SH-SY5Y (cell line): ENCODE measurements at regions not wholly inside any gene's neighbourhood (a gene's known extent, or its start where the extent isn't known, plus 50 kb on each side); places are given as distances from the start of the nearest gene placed in this dataset.

ENCODE experiments used
- GATA2 ChIP-seq: IDR thresholded peaks from 2 replicates; pipeline ENCODE4 v1.6.1; 2011; ENCODE audit warnings: mild to moderate bottlenecking, low read depth, low read length
- GATA3 ChIP-seq: IDR thresholded peaks from 2 replicates; pipeline ENCODE4 v1.6.1; 2011; ENCODE audit warnings: low read depth, mild to moderate bottlenecking, low read length, moderate library complexity

DNA sequence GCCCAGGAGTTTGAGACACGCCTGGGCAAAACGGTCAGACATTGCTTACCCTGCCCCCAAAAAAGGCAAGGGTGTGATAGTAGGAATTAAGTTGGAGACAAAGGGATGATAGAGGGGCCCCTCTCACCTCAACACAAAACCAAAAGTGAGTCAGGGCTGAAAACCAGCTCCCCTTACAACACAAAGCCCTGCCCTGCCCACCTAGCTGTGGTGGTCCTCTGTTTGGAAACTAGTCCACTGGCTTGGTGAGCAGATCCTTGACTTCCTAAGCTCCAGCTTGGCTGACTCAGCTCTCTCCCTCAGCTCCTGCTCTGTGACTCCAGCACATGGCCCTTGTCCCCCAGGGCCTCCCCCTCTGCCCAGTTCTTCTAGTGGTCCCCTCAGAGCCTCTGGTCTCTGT lies 603.8 kb downstream of the PTPRC start:
- no peak for TF ChIP-seq GATA2
- no peak for TF ChIP-seq GATA3

DNA sequence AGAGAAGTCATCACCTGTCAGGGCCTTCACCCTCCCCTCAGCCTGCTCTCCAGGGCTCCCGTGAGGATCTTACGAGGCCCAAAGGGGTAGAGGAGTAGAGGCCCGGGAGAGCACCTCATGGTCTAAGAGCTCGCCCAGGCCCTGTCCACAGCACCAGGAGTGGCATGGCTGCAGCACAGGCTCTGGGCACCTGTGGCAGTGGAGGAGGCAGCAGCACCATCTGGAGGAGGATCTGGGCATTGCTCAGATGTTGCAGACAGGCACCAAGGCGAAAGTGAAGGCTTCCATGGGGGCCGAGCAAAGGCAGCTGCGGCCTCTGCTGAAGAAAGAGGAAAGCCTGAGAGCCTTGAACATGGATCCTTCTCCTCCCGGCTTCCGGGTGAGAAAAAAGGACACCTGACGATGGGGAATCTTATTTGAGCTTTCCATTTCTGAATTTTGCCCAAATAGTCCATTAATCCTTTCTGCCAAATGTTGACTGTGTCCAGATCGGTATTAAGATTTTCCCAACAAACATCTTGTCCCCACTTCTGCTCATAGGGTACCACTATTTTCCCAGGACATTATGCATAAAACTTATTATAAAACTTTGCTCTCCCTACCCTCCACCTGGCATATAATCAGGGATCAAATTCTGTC lies 604.7 kb downstream of the PTPRC start:
- TF ChIP-seq GATA3 (no peak), GATA2 (no peak)

- TF ChIP-seq GATA2, result no peak
- TF ChIP-seq GATA3, result no peak
These were observed 607.1 kb downstream of the PTPRC start for GRCh38 chr1:199245946-199246345.

GRCh38 chr1:199246716-199247115 lies 607.9 kb downstream of the PTPRC start:
- TF ChIP-seq GATA3 (peak; percentile 95), GATA2 (peak; percentile 73)

DNA sequence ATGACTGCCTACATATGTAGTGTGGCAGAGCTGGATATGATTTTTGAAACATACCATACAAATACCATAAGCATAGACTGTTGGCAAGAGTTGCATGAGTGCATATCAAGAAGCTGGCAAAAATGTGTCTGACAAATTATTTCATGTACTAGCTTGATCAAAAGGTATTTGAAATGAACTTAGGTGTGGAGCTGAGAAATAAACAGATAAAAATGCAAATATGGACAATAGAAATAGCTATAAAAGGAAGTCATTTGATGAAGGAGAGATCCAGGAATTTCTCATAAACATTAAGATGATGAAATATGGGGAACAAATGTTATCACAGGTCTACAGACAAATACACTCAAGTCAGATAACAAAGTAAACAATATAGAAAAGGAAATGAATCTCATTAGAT lies 609.1 kb downstream of the PTPRC start:
- TF ChIP-seq GATA3 (no peak), GATA2 (no peak)

DNA sequence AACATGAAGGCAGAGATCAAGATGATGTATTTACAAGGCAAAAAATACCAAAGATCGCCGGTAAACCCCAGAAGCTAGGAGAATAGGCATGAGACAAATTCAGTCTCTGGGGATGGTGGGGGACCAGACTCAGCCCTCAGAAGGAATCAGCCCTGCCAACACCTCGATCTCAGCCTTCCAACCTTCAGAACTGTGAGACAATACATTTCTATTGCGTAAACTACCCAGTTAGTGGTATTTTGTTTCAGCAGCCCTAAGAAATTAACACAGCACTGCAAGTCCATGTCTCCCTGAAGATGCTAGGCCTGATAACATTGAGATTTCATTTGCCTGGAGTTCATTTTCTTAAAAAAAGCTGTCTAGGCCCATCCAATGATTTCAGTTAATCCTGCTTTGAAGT lies 622.5 kb downstream of the PTPRC start:
- TF ChIP-seq GATA2 (no peak), GATA3 (no peak)

GRCh38 chr1:199264283-199264682 lies 625.4 kb downstream of the PTPRC start:
- no peak for TF ChIP-seq GATA3

- TF ChIP-seq GATA2 (no peak), GATA3 (no peak)
These were observed 626.1 kb downstream of the PTPRC start for GRCh38 chr1:199264911-199265310.

- TF ChIP-seq GATA2 (no peak), GATA3 (no peak)
These were observed 626.5 kb downstream of the PTPRC start for GRCh38 chr1:199265319-199265718.

- TF ChIP-seq GATA3, result no peak
- TF ChIP-seq GATA2, result no peak
These were observed 630.4 kb downstream of the PTPRC start for GRCh38 chr1:199269241-199269640.

GRCh38 chr1:199272139-199272544 lies 633.3 kb downstream of the PTPRC start:
- TF ChIP-seq GATA2 (no peak), GATA3 (no peak)

- TF ChIP-seq GATA2 (no peak), GATA3 (no peak)
These were observed 633.8 kb downstream of the PTPRC start for GRCh38 chr1:199272628-199273086.

DNA sequence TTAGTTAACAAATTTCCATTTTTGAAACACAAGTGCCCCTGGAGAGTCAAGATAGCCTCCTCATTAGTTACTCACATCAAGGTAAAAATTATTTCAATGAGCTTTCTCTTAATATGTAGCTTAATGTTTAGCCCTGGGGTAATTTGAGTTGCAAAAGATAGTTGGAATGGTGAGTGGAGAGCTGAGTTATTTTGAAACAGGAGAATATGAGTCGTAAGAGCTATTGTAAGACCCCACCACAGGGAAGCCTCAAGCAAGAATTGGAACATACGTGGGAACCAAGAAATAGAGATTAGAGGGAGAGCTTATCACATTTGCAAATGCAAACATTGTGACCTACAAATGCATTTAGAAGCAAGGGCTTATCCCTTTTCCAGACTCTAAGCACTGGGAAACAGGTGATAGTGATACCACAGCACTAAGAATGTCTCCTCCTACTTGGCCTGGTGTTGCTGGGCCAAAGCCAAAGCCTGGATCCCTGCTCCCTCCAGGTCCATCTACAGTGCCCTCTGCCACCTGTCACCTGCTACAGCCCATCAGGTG lies 635.1 kb downstream of the PTPRC start:
- TF ChIP-seq GATA3 (no peak), GATA2 (no peak)

DNA sequence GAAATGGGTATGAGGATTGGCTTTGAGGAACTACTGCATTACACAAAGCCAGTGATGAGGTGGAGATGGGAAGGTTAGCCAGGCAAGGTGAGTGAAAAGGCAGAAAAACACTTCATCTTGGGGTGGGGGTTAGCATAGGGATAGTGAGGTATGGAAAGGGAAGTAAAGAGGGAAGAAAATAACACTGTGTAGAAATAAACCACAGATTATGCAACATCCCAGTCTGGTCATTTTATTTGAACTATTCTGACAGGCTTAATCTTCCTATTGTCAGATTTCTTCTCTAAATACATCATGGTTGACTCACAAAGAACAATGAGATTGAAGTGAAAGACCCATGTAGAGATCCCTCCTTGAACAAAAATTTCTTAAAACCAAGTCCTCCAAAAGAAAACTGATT lies 640.2 kb downstream of the PTPRC start:
- no peak for TF ChIP-seq GATA2
- TF ChIP-seq GATA3, result no peak

DNA sequence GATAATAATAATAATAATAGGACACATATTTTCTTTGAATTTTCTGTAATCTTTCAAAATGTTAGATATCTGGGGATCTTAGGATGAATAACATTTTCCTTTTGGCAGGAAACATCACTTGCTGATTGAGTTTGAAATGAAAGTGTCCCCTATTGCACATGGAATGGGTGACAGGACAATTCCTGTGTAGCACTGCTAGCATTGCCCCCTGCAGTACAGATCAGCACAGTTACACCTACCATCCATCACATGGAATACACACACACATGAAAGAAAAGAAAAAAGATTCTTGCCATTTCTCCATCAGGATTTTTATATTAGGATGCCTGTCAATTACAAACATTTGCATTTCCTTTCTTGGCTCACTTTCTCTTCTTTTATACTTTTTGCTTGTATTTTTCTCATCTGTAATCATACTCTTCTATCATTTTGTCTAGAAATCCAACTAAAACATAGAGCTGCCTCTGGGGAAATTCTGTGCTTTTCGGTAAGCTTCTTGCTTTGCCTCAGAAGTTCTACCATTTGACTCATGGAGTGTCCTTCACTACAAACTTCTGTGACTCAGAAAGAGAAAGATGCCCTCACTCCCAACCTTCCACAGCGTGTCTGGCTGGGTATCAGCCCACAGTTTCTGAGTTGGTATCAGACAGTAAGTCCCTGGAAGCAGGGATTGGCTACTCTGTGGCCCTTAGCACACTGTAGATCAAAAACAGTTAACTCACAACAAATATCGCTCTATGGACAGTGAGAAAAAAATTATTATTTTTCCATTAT lies 641.2 kb downstream of the PTPRC start:
- TF ChIP-seq GATA2 (no peak), GATA3 (no peak)

DNA sequence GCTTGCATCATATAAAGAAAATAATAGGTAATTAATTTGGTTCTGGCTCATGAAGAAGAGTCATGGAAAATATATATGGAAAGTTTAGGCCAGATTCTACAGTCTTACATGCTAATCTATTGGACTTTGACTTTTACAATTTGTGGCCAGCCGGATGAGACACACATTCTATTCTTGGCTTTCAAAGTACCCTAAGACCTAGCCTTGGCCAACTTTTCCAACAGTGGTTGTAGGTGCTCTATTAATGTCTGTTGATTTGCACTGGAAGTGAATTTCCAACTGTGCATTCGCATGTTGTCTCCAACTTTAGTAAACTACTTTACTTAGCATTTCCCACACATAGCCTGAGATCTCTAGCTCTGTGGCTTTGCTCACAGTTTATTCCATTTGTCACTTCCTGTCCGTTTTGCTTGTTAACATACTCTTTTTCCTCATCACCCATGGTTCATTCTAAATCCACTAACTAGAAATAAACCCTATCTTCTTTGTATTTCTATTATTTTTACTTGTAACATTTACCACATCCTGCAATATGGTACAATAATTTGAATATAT lies 644.0 kb downstream of the PTPRC start:
- TF ChIP-seq GATA2, result no peak
- TF ChIP-seq GATA3, result no peak
